Left lobe of liver (tissue), 2 donors: ENCODE measurements at regions not wholly inside any gene's neighbourhood (a gene's known extent, or its start where the extent isn't known, plus 50 kb on each side); places are given as distances from the start of the nearest gene placed in this dataset.
A peak's percentile ranks its signal among the peaks of the same experiment; 100 is the strongest.
"Not testable (repeated sequence)": the region's sequence is repeated elsewhere in the genome, so short reads cannot be mapped to it uniquely, and the experiment has no call there.

ENCODE experiments used
- ATAC-seq: fragments of 200-7000 bp; cut with Tn5 transposase; one replicate; pipeline ENCODE4 v1.9.1; 2020; ENCODE audit warnings: mild to moderate bottlenecking, moderate library complexity
- DNase-seq: peaks from one replicate; pipeline ENCODE4 v3.0.0-alpha.2; 2020; ENCODE audit warnings: low spot score
- donor health status: DM: no; HTN: no; CAD: no; lungs with moderate emphysema.
- donor health status: DM: no; HTN: yes; CAD: no.

- DNase-seq (no peak), ATAC-seq (peak; percentile 82)
These were observed 124.6 kb downstream of the ARRDC4 start for GRCh38 chr15:98085003-98085639.

- not testable (repeated sequence) for ATAC-seq, DNase-seq
These were observed 127.9 kb downstream of the ARRDC4 start for GRCh38 chr15:98088307-98088945.

GRCh38 chr15:98089352-98089751 is 128.8 kb downstream of the ARRDC4 start:
- not testable (repeated sequence) for ATAC-seq

GRCh38 chr15:98097986-98098385 is 137.5 kb downstream of the ARRDC4 start:
- DNase-seq, ATAC-seq: not testable (repeated sequence)

More at GRCh38 chr15:98089352-98089751, 128.8 kb downstream of the ARRDC4 start:
- not testable (repeated sequence) for DNase-seq

- ATAC-seq, DNase-seq: not testable (repeated sequence)
These were observed 140.1 kb downstream of the ARRDC4 start for GRCh38 chr15:98100606-98101005.

- ATAC-seq, result no peak
These were observed 143.1 kb downstream of the ARRDC4 start for GRCh38 chr15:98103570-98103969.

GRCh38 chr15:98104386-98105151 is 144.1 kb downstream of the ARRDC4 start:
- not testable (repeated sequence) for DNase-seq, ATAC-seq

More at GRCh38 chr15:98103570-98103969, 143.1 kb downstream of the ARRDC4 start:
- no peak for DNase-seq

- ATAC-seq, DNase-seq: not testable (repeated sequence)
These were observed 146.2 kb downstream of the ARRDC4 start for GRCh38 chr15:98106615-98107194.

- no peak for DNase-seq
- ATAC-seq, result no peak
These were observed 151.3 kb downstream of the ARRDC4 start for GRCh38 chr15:98111806-98112205.

GRCh38 chr15:98113327-98113726 is 152.8 kb downstream of the ARRDC4 start:
- DNase-seq (no peak), ATAC-seq (no peak)

- ATAC-seq (no peak), DNase-seq (no peak)
These were observed 160.1 kb downstream of the ARRDC4 start for GRCh38 chr15:98120561-98120960.

- DNase-seq, result no peak
These were observed 161.0 kb downstream of the ARRDC4 start for GRCh38 chr15:98121536-98121935.

GRCh38 chr15:98121957-98122356 is 161.5 kb downstream of the ARRDC4 start:
- no peak for ATAC-seq
- DNase-seq, result no peak

More at GRCh38 chr15:98121536-98121935, 161.0 kb downstream of the ARRDC4 start:
- no peak for ATAC-seq

- DNase-seq, result no peak
- no peak for ATAC-seq
These were observed 162.8 kb downstream of the ARRDC4 start for GRCh38 chr15:98123297-98123696.

- no peak for ATAC-seq
These were observed 163.3 kb downstream of the ARRDC4 start for GRCh38 chr15:98123834-98124233.

GRCh38 chr15:98124581-98124980 is 164.1 kb downstream of the ARRDC4 start:
- ATAC-seq (no peak), DNase-seq (no peak)

More at GRCh38 chr15:98123834-98124233, 163.3 kb downstream of the ARRDC4 start:
- no peak for DNase-seq

- no peak for ATAC-seq
- DNase-seq, result no peak
These were observed 166.0 kb downstream of the ARRDC4 start for GRCh38 chr15:98126326-98127085.

- no peak for DNase-seq
- no peak for ATAC-seq
These were observed 167.1 kb downstream of the ARRDC4 start for GRCh38 chr15:98127586-98127985.

- no peak for DNase-seq
- no peak for ATAC-seq
These were observed 171.4 kb downstream of the ARRDC4 start for GRCh38 chr15:98131924-98132323.

- no peak for ATAC-seq
- DNase-seq, result no peak
These were observed 174.4 kb downstream of the ARRDC4 start for GRCh38 chr15:98134905-98135304.
